Lower leg skin (tissue), 3 donors: ENCODE measurements at regions not wholly inside any gene's neighbourhood (a gene's known extent, or its start where the extent isn't known, plus 50 kb on each side); places are given as distances from the start of the nearest gene placed in this dataset.
"Not testable (repeated sequence)": the region's sequence is repeated elsewhere in the genome, so short reads cannot be mapped to it uniquely, and the experiment has no call there.

Experiments used
- CTCF ChIP-seq, 3 donors: fragments of 450-650 bp; IDR thresholded peaks; one replicate each; pipeline ENCODE4 v1.5.1; 2016; ENCODE audit warnings: antibody characterized with exemption in 3 of 3, mild to moderate bottlenecking in 3 of 3, moderate library complexity in 2 of 3
- POLR2A ChIP-seq, 2 donors: fragments of 450-650 bp; IDR thresholded peaks; one replicate each; pipeline ENCODE4 v1.6.1; 2016 to 2017; ENCODE audit warnings: antibody characterized with exemption in 2 of 2, mild to moderate bottlenecking in 1 of 2, moderate library complexity in 1 of 2

- not testable (repeated sequence) for TF ChIP-seq CTCF, POLR2A (IDR thresholded peaks at IDR 0.05)
Measured at GRCh38 chr13:54267253-54267668, 1238.6 kb downstream of the OLFM4 start.
